CD4-positive, alpha-beta T cell treated with Interleukin-4 for 1 hour (primary cell): ENCODE measurements at regions not wholly inside any gene's neighbourhood (a gene's known extent, or its start where the extent isn't known, plus 50 kb on each side); places are given as distances from the start of the nearest gene placed in this dataset.
"Not testable (repeated sequence)": the region's sequence is repeated elsewhere in the genome, so short reads cannot be mapped to it uniquely, and the experiment has no call there.

Source experiments
- DNase-seq, 2 donors: peaks; one replicate each; pipeline ENCODE4 v3.0.0-alpha.2; 2020 to 2022

GRCh38 chr5:93359296-93359959 is 221.6 kb downstream of the NR2F1-AS1 start:
- DNase-seq = no peak

- DNase-seq = no peak
Measured at GRCh38 chr5:93358176-93358575, 222.8 kb downstream of the NR2F1-AS1 start.

GRCh38 chr5:93357686-93358085 is 223.3 kb downstream of the NR2F1-AS1 start:
- DNase-seq = no peak

- no peak for DNase-seq
Measured at GRCh38 chr5:93355691-93356090, 225.3 kb downstream of the NR2F1-AS1 start.

- DNase-seq = no peak
Measured at GRCh38 chr5:93352186-93352585, 228.8 kb downstream of the NR2F1-AS1 start.

- no peak for DNase-seq
Measured at GRCh38 chr5:93349613-93350012, 231.4 kb downstream of the NR2F1-AS1 start.

GRCh38 chr5:93348231-93348630 is 232.8 kb downstream of the NR2F1-AS1 start:
- no peak for DNase-seq

GRCh38 chr5:93346850-93347249 is 234.2 kb downstream of the NR2F1-AS1 start:
- not testable (repeated sequence) for DNase-seq

GRCh38 chr5:93346301-93346700 is 234.7 kb downstream of the NR2F1-AS1 start:
- DNase-seq = no peak

- DNase-seq = no peak
Measured at GRCh38 chr5:93343570-93343969, 237.4 kb downstream of the NR2F1-AS1 start.

GRCh38 chr5:93342563-93343061 is 238.4 kb downstream of the NR2F1-AS1 start:
- DNase-seq = no peak

GRCh38 chr5:93340881-93341280 is 240.1 kb downstream of the NR2F1-AS1 start:
- DNase-seq = no peak

- DNase-seq = no peak
Measured at GRCh38 chr5:93337138-93337537, 243.9 kb downstream of the NR2F1-AS1 start.

GRCh38 chr5:93336330-93337110 is 244.5 kb downstream of the NR2F1-AS1 start:
- no peak for DNase-seq

GRCh38 chr5:93331863-93332262 is 249.2 kb downstream of the NR2F1-AS1 start:
- no peak for DNase-seq

GRCh38 chr5:93331241-93331640 is 249.8 kb downstream of the NR2F1-AS1 start:
- no peak for DNase-seq

- DNase-seq = no peak
Measured at GRCh38 chr5:93330506-93330905, 250.5 kb downstream of the NR2F1-AS1 start.

- DNase-seq = no peak
Measured at GRCh38 chr5:93329756-93330155, 251.3 kb downstream of the NR2F1-AS1 start.

GRCh38 chr5:93328833-93329232 is 252.2 kb downstream of the NR2F1-AS1 start:
- no peak for DNase-seq

GRCh38 chr5:93327605-93328004 is 253.4 kb downstream of the NR2F1-AS1 start:
- DNase-seq = no peak

GRCh38 chr5:93325946-93326345 is 255.1 kb downstream of the NR2F1-AS1 start:
- no peak for DNase-seq

GRCh38 chr5:93322974-93323860 is 257.8 kb downstream of the NR2F1-AS1 start:
- no peak for DNase-seq

- DNase-seq = no peak
Measured at GRCh38 chr5:93320920-93321445, 260.0 kb downstream of the NR2F1-AS1 start.
